Activated CD8-positive, alpha-beta T cell treated with anti-CD3 and anti-CD28 coated beads for 36 hours (primary cell): ENCODE measurements at regions not wholly inside any gene's neighbourhood (a gene's known extent, or its start where the extent isn't known, plus 50 kb on each side); places are given as distances from the start of the nearest gene placed in this dataset.

ENCODE experiments used
- ATAC-seq: fragments of 200-7000 bp; cut with Tn5 transposase; one replicate; pipeline ENCODE4 v1.10.0; 2021; ENCODE audit warnings: mild to moderate bottlenecking, moderate library complexity
- CTCF ChIA-PET: fragments of 350-600 bp; sonication (Branson Sonifier 250); formaldehyde crosslinking; loops from one replicate; lab custom pipeline; 2021; ENCODE audit warnings: antibody characterized with exemption; lab: Charles Lee
- POLR2A ChIA-PET: fragments of 350-600 bp; sonication (Branson Sonifier 250); formaldehyde crosslinking; loops from one replicate; lab custom pipeline; 2021; ENCODE audit warnings: antibody characterized with exemption; lab: Charles Lee
- DNase-seq: peaks from one replicate; pipeline ENCODE4 v3.0.0-alpha.2; 2020
- H3K27ac Mint-ChIP-seq: one replicate; pipeline ENCODE4 v1.8.0; 2021; ENCODE audit warnings: mild to moderate bottlenecking, mixed read lengths
- H3K27me3 Mint-ChIP-seq: one replicate; pipeline ENCODE4 v1.8.0; 2021; ENCODE audit warnings: mixed read lengths
- H3K36me3 Mint-ChIP-seq: one replicate; pipeline ENCODE4 v1.8.0; 2021; ENCODE audit warnings: low read depth, mixed read lengths
- H3K4me1 Mint-ChIP-seq: one replicate; pipeline ENCODE4 v1.8.0; 2021; ENCODE audit warnings: low read depth, mixed read lengths
- H3K4me3 Mint-ChIP-seq: one replicate; pipeline ENCODE4 v1.8.0; 2021; ENCODE audit warnings: mild to moderate bottlenecking, moderate library complexity, mixed read lengths
- H3K9me3 Mint-ChIP-seq: one replicate; pipeline ENCODE4 v1.8.0; 2021; ENCODE audit warnings: mixed read lengths
- CTCF ChIP-seq: fragments of 200-600 bp; IDR thresholded peaks from one replicate; pipeline ENCODE4 v1.8.0; 2022; ENCODE audit warnings: antibody characterized with exemption, mild to moderate bottlenecking
- intact Hi-C: fragments of 100-400 bp; cut with micrococcal nuclease; formaldehyde crosslinking; loops from one replicate; pipeline ENCODE4 v1.10.0; 2022

GRCh38 chr2:129907256-129907998 lies 72.0 kb upstream of the RAB6C start:
- ChIA-PET POLR2A (no interaction called here), CTCF (no interaction called here)
- Mint-ChIP-seq H3K36me3 (no peaks in the 10 kb centered on the region), H3K9me3 (no peaks in the 10 kb centered on the region), H3K4me3 (no peak overlapping the region), H3K27me3 (no peaks in the 10 kb centered on the region), H3K4me1 (no peaks in the 10 kb centered on the region), H3K27ac (no peak overlapping the region)
- intact Hi-C loops: no loop called here
- no peak for DNase-seq
- no peak for ATAC-seq
- no peak for TF ChIP-seq CTCF

GRCh38 chr2:129908721-129909373 lies 70.6 kb upstream of the RAB6C start:
- Mint-ChIP-seq H3K4me1 (no peaks in the 10 kb centered on the region), H3K27me3 (no peaks in the 10 kb centered on the region), H3K9me3 (no peaks in the 10 kb centered on the region), H3K27ac (no peak overlapping the region), H3K36me3 (no peaks in the 10 kb centered on the region), H3K4me3 (no peak overlapping the region)
- DNase-seq: no peak
- intact Hi-C loops: no loop called here
- no peak for ATAC-seq
- ChIA-PET CTCF (no interaction called here), POLR2A (no interaction called here)
- TF ChIP-seq CTCF: no peak

GRCh38 chr2:129909651-129910418 lies 69.6 kb upstream of the RAB6C start:
- TF ChIP-seq CTCF: no peak
- intact Hi-C loops: no loop called here
- ChIA-PET POLR2A (no interaction called here), CTCF (no interaction called here)
- no peaks in the 10 kb centered on the region for H3K27me3 Mint-ChIP-seq
- DNase-seq (no peak), ATAC-seq (no peak)
- H3K4me1 Mint-ChIP-seq: no peaks in the 10 kb centered on the region
- no peak overlapping the region for H3K27ac Mint-ChIP-seq
- H3K36me3 Mint-ChIP-seq: no peaks in the 10 kb centered on the region
- H3K4me3 Mint-ChIP-seq: no peak overlapping the region
- no peaks in the 10 kb centered on the region for H3K9me3 Mint-ChIP-seq

GRCh38 chr2:129910446-129911362 lies 68.8 kb upstream of the RAB6C start:
- Mint-ChIP-seq H3K36me3 (no peaks in the 10 kb centered on the region), H3K4me3 (no peak overlapping the region), H3K27me3 (no peaks in the 10 kb centered on the region), H3K27ac (no peak overlapping the region), H3K4me1 (no peaks in the 10 kb centered on the region), H3K9me3 (no peaks in the 10 kb centered on the region)
- ChIA-PET CTCF (no interaction called here), POLR2A (no interaction called here)
- DNase-seq (no peak), ATAC-seq (no peak)
- TF ChIP-seq CTCF: no peak
- intact Hi-C loops: no loop called here
